Right ventricle myocardium inferior (tissue), 1 donor: ENCODE measurements at regions not wholly inside any gene's neighbourhood (a gene's known extent, or its start where the extent isn't known, plus 50 kb on each side); places are given as distances from the start of the nearest gene placed in this dataset.
"Not testable (repeated sequence)": the region's sequence is repeated elsewhere in the genome, so short reads cannot be mapped to it uniquely, and the experiment has no call there.

Source experiments
- ATAC-seq: fragments of 200-7000 bp; cut with Tn5 transposase; one replicate; pipeline ENCODE4 v1.9.1; 2020; ENCODE audit warnings: mild to moderate bottlenecking, moderate library complexity
- DNase-seq: peaks from one replicate; pipeline ENCODE4 v3.0.0; 2021; ENCODE audit errors: missing footprints
- intact Hi-C: fragments of 100-400 bp; cut with DNase I; formaldehyde crosslinking; loops from one replicate; pipeline ENCODE4 v1.11.0; 2022
- donor health status: DM: no; HTN: yes; CAD: no; lungs with severe emphysema.

GRCh38 chrY:21023906-21024305 is 268.0 kb downstream of the RPS4Y2 start:
- intact Hi-C loops, result no loop called here
- DNase-seq (no peak), ATAC-seq (no peak)

- intact Hi-C loops, result no loop called here
- no peak for ATAC-seq
- DNase-seq, result no peak
Observed at GRCh38 chrY:21028506-21028905, 272.6 kb downstream of the RPS4Y2 start.

GRCh38 chrY:21033363-21033762 is 277.5 kb downstream of the RPS4Y2 start:
- intact Hi-C loops, result no loop called here
- ATAC-seq (no peak), DNase-seq (no peak)

- ATAC-seq, result no peak
- no peak for DNase-seq
- intact Hi-C loops, result no loop called here
Observed at GRCh38 chrY:21034151-21035061, 278.5 kb downstream of the RPS4Y2 start.

- intact Hi-C loops, ATAC-seq, DNase-seq: not testable (repeated sequence)
Observed at GRCh38 chrY:21037398-21037797, 281.5 kb downstream of the RPS4Y2 start.

GRCh38 chrY:21039811-21040210 is 283.9 kb downstream of the RPS4Y2 start:
- DNase-seq (no peak), ATAC-seq (no peak)
- intact Hi-C loops, result no loop called here

- DNase-seq, intact Hi-C loops, ATAC-seq: not testable (repeated sequence)
Observed at GRCh38 chrY:21040711-21041110, 284.8 kb downstream of the RPS4Y2 start.

- no peak for DNase-seq
- ATAC-seq, result no peak
- intact Hi-C loops, result no loop called here
Observed at GRCh38 chrY:21073079-21073478, 317.2 kb downstream of the RPS4Y2 start.

GRCh38 chrY:21073641-21074260 is 317.8 kb downstream of the RPS4Y2 start:
- no peak for ATAC-seq
- intact Hi-C loops, result no loop called here
- no peak for DNase-seq

- intact Hi-C loops, result no loop called here
- no peak for DNase-seq
- no peak for ATAC-seq
Observed at GRCh38 chrY:21075658-21076057, 319.8 kb downstream of the RPS4Y2 start.

- intact Hi-C loops, result no loop called here
- DNase-seq, result no peak
- no peak for ATAC-seq
Observed at GRCh38 chrY:21079670-21080069, 323.8 kb downstream of the RPS4Y2 start.

GRCh38 chrY:21081640-21082611 is 326.0 kb downstream of the RPS4Y2 start:
- intact Hi-C loops, result no loop called here
- DNase-seq, result no peak
- no peak for ATAC-seq

- DNase-seq, result no peak
- intact Hi-C loops, result no loop called here
- no peak for ATAC-seq
Observed at GRCh38 chrY:21082639-21083038, 326.7 kb downstream of the RPS4Y2 start.

- intact Hi-C loops, result no loop called here
- ATAC-seq (no peak), DNase-seq (no peak)
Observed at GRCh38 chrY:21091909-21092308, 336.0 kb downstream of the RPS4Y2 start.

- DNase-seq (no peak), ATAC-seq (no peak)
- intact Hi-C loops, result no loop called here
Observed at GRCh38 chrY:21102507-21102906, 346.6 kb downstream of the RPS4Y2 start.

GRCh38 chrY:21103885-21104284 is 348.0 kb downstream of the RPS4Y2 start:
- DNase-seq, result no peak
- intact Hi-C loops, result no loop called here

GRCh38 chrY:21105529-21105928 is 349.6 kb downstream of the RPS4Y2 start:
- intact Hi-C loops, result no loop called here
- DNase-seq, result no peak
- ATAC-seq, result no peak

More at GRCh38 chrY:21103885-21104284, 348.0 kb downstream of the RPS4Y2 start:
- no peak for ATAC-seq

- intact Hi-C loops, result no loop called here
- DNase-seq, result no peak
- no peak for ATAC-seq
Observed at GRCh38 chrY:21111313-21111712, 355.4 kb downstream of the RPS4Y2 start.

- no peak for ATAC-seq
- DNase-seq, result no peak
- intact Hi-C loops, result no loop called here
Observed at GRCh38 chrY:21121065-21121464, 365.2 kb downstream of the RPS4Y2 start.
